HepG2 (cell line): ENCODE measurements at regions not wholly inside any gene's neighbourhood (a gene's known extent, or its start where the extent isn't known, plus 50 kb on each side); places are given as distances from the start of the nearest gene placed in this dataset.

ENCODE experiments used
- ATAC-seq: fragments of 200-7000 bp; cut with Tn5 transposase; 3 replicates; pipeline ENCODE4 v1.9.1; 2020; ENCODE audit warnings: mild to moderate bottlenecking, moderate library complexity
- BruUV-seq: library from RNA; stranded (reverse); fragments of 400-500 nt; replicated peaks from 2 replicates; lab custom pipeline; 2021; lab: Mats Ljungman, UMichigan
- CTCF ChIA-PET: fragments of 300-600 bp; formaldehyde crosslinking; extraction: SDS; loops from one replicate; lab custom pipeline; 2021; ENCODE audit warnings: low total read pairs, inconsistent platforms, low intra/inter-chr PET ratio; lab: Yijun Ruan, JAX
- POLR2A ChIA-PET: fragments of 350-600 bp; sonication (Branson Sonifier 250); formaldehyde crosslinking; loops from one replicate; lab custom pipeline; 2020; ENCODE audit warnings: antibody characterized with exemption, inconsistent platforms; lab: Yijun Ruan, JAX
- DNase-seq: peaks from one replicate; pipeline ENCODE4 v3.0.0-alpha.2; 2015; ENCODE audit warnings: low spot score
- FAIRE-seq: peaks from 3 replicates; lab custom pipeline; 2011; peaks lifted over from hg19 to GRCh38; lab: Jason Lieb, UNC
- H2AFZ ChIP-seq: one replicate; pipeline ENCODE4 v1.6.1; 2011; ENCODE audit warnings: low read length, inconsistent platforms
- H3K27ac ChIP-seq: fragments of 300-600 bp; 3 replicates; pipeline ENCODE4 v1.8.0; 2011; ENCODE audit warnings: mixed run types, mild to moderate bottlenecking, mixed read lengths, low read length, inconsistent platforms; ENCODE audit not compliant: insufficient read depth; ENCODE audit errors: extremely low read length
- H3K27me3 ChIP-seq, 2 experiments: fragments of 200-600 bp in 1 of 2; 2 replicates in 1 of 2; 3 replicates in 1 of 2; pipeline versions ENCODE4 v1.6.0 to v1.8.0; 2011; ENCODE audit warnings: low read length in 2 of 2, mild to moderate bottlenecking in 2 of 2, moderate library complexity in 2 of 2, inconsistent platforms in 1 of 2; ENCODE audit not compliant: insufficient read depth in 2 of 2, control insufficient read depth in 1 of 2
- H3K36me3 ChIP-seq, 2 experiments: fragments of 200-600 bp in 1 of 2; replicated peaks in 1 of 2; 2 replicates in 1 of 2; 3 replicates in 1 of 2; pipeline versions ENCODE4 v1.5.1 to v1.8.0; 2011; ENCODE audit warnings: low read length in 2 of 2, inconsistent platforms in 1 of 2; ENCODE audit not compliant: insufficient read depth in 2 of 2, control insufficient read depth in 1 of 2
- H3K4me1 ChIP-seq: 2 replicates; pipeline ENCODE4 v1.5.1; 2012; ENCODE audit warnings: low read length, inconsistent platforms; ENCODE audit not compliant: insufficient read depth
- H3K4me2 ChIP-seq: 2 replicates; pipeline ENCODE4 v1.6.0; 2011; ENCODE audit warnings: low read depth, low read length, inconsistent platforms
- H3K4me3 ChIP-seq, 3 experiments: fragments of 200-600 bp in 1 of 3; sonication (generic), shearing (Covaris generic) in 1 of 3; replicated peaks in 1 of 3; 2 replicates each; pipeline ENCODE4 v1.5.1; 2011 to 2016; ENCODE audit warnings: low read length in 3 of 3, inconsistent platforms in 2 of 3, low read depth in 2 of 3, mild to moderate bottlenecking in 2 of 3, control low read depth in 1 of 3, mixed read lengths in 1 of 3; ENCODE audit not compliant: insufficient read depth in 1 of 3
- H3K79me2 ChIP-seq: one replicate; pipeline ENCODE4 v1.6.1; 2011; ENCODE audit warnings: low read length, inconsistent platforms; ENCODE audit not compliant: insufficient read depth
- H3K9ac ChIP-seq: 2 replicates; pipeline ENCODE4 v1.6.0; 2011; ENCODE audit warnings: mild to moderate bottlenecking, low read depth, low read length, inconsistent platforms; ENCODE audit not compliant: insufficient read depth
- H3K9me3 ChIP-seq: 2 replicates; pipeline ENCODE4 v1.5.1; 2012; ENCODE audit warnings: mild to moderate bottlenecking, low read length
- H4K20me1 ChIP-seq: 2 replicates; pipeline ENCODE4 v1.6.0; 2011; ENCODE audit warnings: inconsistent platforms, mild to moderate bottlenecking, low read length, moderate library complexity; ENCODE audit not compliant: insufficient read depth
- ATF7-NPFF ChIP-seq: sonication (generic); formaldehyde crosslinking; IDR thresholded peaks from 2 replicates; pipeline ENCODE4 v1.8.1; 2023; ENCODE audit warnings: mild to moderate bottlenecking, low read depth, missing genetic modification reagents, moderate library complexity
- DBP ChIP-seq: sonication (generic); formaldehyde crosslinking; IDR thresholded peaks from 2 replicates; pipeline ENCODE4 v1.4.0; 2020; ENCODE audit warnings: missing genetic modification reagents; ENCODE audit errors: not compliant biosample characterization
- IRF9 ChIP-seq: sonication (generic); formaldehyde crosslinking; IDR thresholded peaks from 2 replicates; pipeline ENCODE4 v1.8.0; 2022; ENCODE audit warnings: missing genetic modification reagents, mild to moderate bottlenecking, borderline replicate concordance
- MBNL3 ChIP-seq: fragments of 250-450 bp; sonication (Bioruptor Pico); conservative IDR thresholded peaks from 2 replicates; pipeline ENCODE4 v1.8.0; 2022; ENCODE audit warnings: mild to moderate bottlenecking, inconsistent platforms
- MYNN ChIP-seq: sonication (generic); formaldehyde crosslinking; IDR thresholded peaks from 2 replicates; pipeline ENCODE4 v1.4.0; 2020; ENCODE audit warnings: mild to moderate bottlenecking, low read depth, missing genetic modification reagents
- NR2F6 ChIP-seq, 2 experiments: IDR thresholded peaks; 2 replicates each; pipeline ENCODE4 v1.6.1; 2016; ENCODE audit warnings: antibody characterized with exemption in 1 of 2, mild to moderate bottlenecking in 1 of 2
- PHF20 ChIP-seq: sonication (generic); formaldehyde crosslinking; IDR thresholded peaks from 2 replicates; pipeline ENCODE4 v1.5.0; 2020; ENCODE audit warnings: mild to moderate bottlenecking, missing genetic modification reagents
- POGK ChIP-seq: sonication (generic); formaldehyde crosslinking; conservative IDR thresholded peaks from 2 replicates; pipeline ENCODE4 v1.8.0; 2022; ENCODE audit warnings: mild to moderate bottlenecking, moderate library complexity, missing genetic modification reagents
- SALL2 ChIP-seq: sonication (generic); formaldehyde crosslinking; IDR thresholded peaks from 2 replicates; pipeline ENCODE4 v1.8.1; 2023; ENCODE audit warnings: mild to moderate bottlenecking, missing genetic modification reagents, inconsistent platforms
- ZFP37 ChIP-seq: sonication (generic); formaldehyde crosslinking; IDR thresholded peaks from 2 replicates; pipeline ENCODE4 v1.4.0; 2020; ENCODE audit warnings: missing genetic modification reagents, borderline replicate concordance
- ZNF512 ChIP-seq: sonication (generic); formaldehyde crosslinking; IDR thresholded peaks from 2 replicates; pipeline ENCODE4 v1.4.0; 2020; ENCODE audit warnings: mild to moderate bottlenecking, missing genetic modification reagents
- ZNF746 ChIP-seq: sonication (generic); formaldehyde crosslinking; IDR thresholded peaks from 2 replicates; pipeline ENCODE4 v1.8.0; 2022; ENCODE audit warnings: mild to moderate bottlenecking, missing genetic modification reagents
- WGBS: methylation state at CpG from one replicate; pipeline ENCODE4 v1.1.6; 2017; ENCODE audit warnings: low lambda C conversion rate; 5-methylcytosine and 5-hydroxymethylcytosine counted together
- in situ Hi-C: cut with HindIII; loops from 2 replicates; pipeline ENCODE4 v1.10.0; 2017; ENCODE audit warnings: low pct_unique_long_range_greater_than_20kb; ENCODE audit not compliant: extremely low pct_ligation_motif_present
- intact Hi-C: fragments of 100-400 bp; cut with micrococcal nuclease; formaldehyde crosslinking; loops from one replicate; pipeline ENCODE4 v1.10.0; 2022; ENCODE audit not compliant: unreplicated experiment
- TF ChIP-seq, protein P1 (sequence below): sonication (generic); formaldehyde crosslinking; IDR thresholded peaks from 2 replicates; pipeline ENCODE4 v1.5.1; 2020; ENCODE audit warnings: mild to moderate bottlenecking, missing genetic modification reagents
- TF ChIP-seq, protein P2 (sequence below): sonication (generic); formaldehyde crosslinking; IDR thresholded peaks from 2 replicates; pipeline ENCODE4 v1.8.1; 2023; ENCODE audit warnings: mild to moderate bottlenecking, moderate library complexity, missing genetic modification reagents

DNA sequence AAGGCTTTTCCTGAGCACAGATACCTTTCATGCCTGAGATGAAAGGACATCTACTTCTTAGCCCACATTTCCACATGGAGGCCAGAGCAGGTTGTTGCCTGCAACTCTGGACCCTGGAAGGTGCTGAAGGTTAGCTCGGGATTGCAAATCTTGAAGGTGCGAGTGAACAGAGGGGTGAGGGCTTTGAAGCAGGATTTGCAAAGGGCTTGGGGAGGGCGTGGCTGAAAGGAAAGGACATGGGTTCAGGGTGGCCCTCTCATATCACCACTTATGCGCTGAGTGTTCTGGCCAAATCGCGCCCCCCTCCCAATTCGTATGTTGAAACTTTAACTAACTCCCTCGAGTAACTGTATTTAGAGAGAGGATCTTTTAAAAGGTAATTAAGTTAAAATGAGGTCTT is 501.6 kb downstream of the MIAT start:
- 38% methylated on average over 8 of the region's 8 CpGs for WGBS
- no peaks in the 10 kb centered on the region for H3K79me2 ChIP-seq
- H3K36me3 ChIP-seq, result no peaks in the 10 kb centered on the region
- DNase-seq (no peak), ATAC-seq (no peak), FAIRE-seq (no peak)
- ChIA-PET POLR2A (no interaction called here), CTCF (no interaction called here)
- H4K20me1 ChIP-seq, result no peaks in the 10 kb centered on the region
- H3K9ac ChIP-seq, result no peak overlapping the region
- no peak overlapping the region for H3K4me2 ChIP-seq
- in situ Hi-C loops (no loop called here), intact Hi-C loops (no loop called here)
- H2AFZ ChIP-seq, result no peak overlapping the region
- no peak overlapping the region for H3K4me3 ChIP-seq
- no peaks in the 10 kb centered on the region for H3K4me1 ChIP-seq
- no peak overlapping the region for H3K27ac ChIP-seq
- H3K9me3 ChIP-seq, result no peaks in the 10 kb centered on the region
- BruUV-seq, result no TSS peak
- H3K27me3 ChIP-seq, result peaks cover 0 to 6% of the 10 kb centered on the region in 2 experiments; a peak in 2 of 5 replicates
- TF ChIP-seq MYNN (no peak), ZNF512 (CRISPR knock-in tag) (no peak), SALL2 (CRISPR knock-in tag) (no peak), ZNF746 (no peak), MBNL3 (CRISPR knock-in tag) (no peak), ATF7-NPFF (no peak), ZFP37 (no peak), IRF9 (CRISPR knock-in tag) (no peak), DBP (CRISPR knock-in tag) (no peak), PHF20 (CRISPR knock-in tag) (no peak), POGK (CRISPR knock-in tag) (no peak), NR2F6 (IDR thresholded peaks at IDR 0.05) (no peak), NR2F6 (CRISPR knock-in tag; IDR thresholded peaks at IDR 0.05) (no peak)
- TF ChIP-seq, protein P1, sequence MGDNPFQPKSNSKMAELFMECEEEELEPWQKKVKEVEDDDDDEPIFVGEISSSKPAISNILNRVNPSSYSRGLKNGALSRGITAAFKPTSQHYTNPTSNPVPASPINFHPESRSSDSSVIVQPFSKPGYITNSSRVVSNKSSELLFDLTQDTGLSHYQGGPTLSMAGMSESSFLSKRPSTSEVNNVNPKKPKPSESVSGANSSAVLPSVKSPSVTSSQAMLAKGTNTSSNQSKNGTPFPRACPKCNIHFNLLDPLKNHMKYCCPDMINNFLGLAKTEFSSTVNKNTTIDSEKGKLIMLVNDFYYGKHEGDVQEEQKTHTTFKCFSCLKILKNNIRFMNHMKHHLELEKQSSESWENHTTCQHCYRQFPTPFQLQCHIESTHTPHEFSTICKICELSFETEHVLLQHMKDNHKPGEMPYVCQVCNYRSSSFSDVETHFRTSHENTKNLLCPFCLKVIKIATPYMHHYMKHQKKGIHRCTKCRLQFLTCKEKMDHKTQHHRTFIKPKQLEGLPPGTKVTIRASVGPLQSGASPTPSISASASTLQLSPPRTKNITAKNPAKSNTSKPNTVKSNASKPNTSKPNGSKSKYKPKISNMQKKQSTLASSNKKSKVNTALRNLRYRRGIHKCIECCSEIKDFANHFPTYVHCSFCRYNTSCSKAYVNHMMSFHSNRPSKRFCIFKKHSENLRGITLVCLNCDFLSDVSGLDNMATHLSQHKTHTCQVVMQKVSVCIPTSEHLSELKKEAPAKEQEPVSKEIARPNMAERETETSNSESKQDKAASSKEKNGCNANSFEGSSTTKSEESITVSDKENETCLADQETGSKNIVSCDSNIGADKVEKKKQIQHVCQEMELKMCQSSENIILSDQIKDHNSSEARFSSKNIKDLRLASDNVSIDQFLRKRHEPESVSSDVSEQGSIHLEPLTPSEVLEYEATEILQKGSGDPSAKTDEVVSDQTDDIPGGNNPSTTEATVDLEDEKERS (CRISPR knock-in tag), result no peak
- TF ChIP-seq, protein P2, sequence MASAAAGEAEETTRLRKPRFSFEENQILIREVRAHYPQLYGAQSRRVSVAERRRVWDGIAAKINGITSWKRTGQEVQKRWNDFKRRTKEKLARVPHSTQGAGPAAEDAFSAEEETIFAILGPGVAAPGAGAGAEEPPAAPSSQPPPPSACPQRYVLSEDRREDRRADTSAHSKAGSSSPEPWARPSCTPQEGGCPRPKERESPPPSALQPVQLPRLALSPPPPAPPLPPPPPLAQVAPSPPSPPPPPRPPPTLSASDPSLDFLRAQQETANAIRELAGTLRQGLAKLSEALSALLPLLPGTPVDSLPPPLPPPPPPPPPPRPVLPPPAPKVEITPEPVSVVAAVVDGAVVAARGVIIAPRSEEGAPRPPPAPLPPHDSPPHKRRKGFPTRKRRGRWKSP (CRISPR knock-in tag), result no peak
